KOPT-K1 (cell line): ENCODE measurements at regions not wholly inside any gene's neighbourhood (a gene's known extent, or its start where the extent isn't known, plus 50 kb on each side); places are given as distances from the start of the nearest gene placed in this dataset.

Experiments used
- H3K27ac ChIP-seq: fragments of 200-600 bp; sonication (generic); 2 replicates; pipeline ENCODE4 v1.5.1; 2016; ENCODE audit warnings: antibody characterized with exemption, mild to moderate bottlenecking, low read depth, low read length; ENCODE audit not compliant: poor library complexity, severe bottlenecking
- H3K36me3 ChIP-seq: fragments of 200-600 bp; sonication (generic); 2 replicates; pipeline ENCODE4 v1.5.1; 2017; ENCODE audit warnings: antibody characterized with exemption, mild to moderate bottlenecking, low read length, moderate library complexity; ENCODE audit not compliant: insufficient read depth
- H3K9me3 ChIP-seq: fragments of 200-600 bp; sonication (generic); 2 replicates; pipeline ENCODE4 v1.5.1; 2017; ENCODE audit warnings: antibody characterized with exemption, low read length, mild to moderate bottlenecking; ENCODE audit not compliant: insufficient read depth, poor library complexity, severe bottlenecking

GRCh38 chr4:130484826-130485225, 1388.9 kb downstream of the C4orf33 start:
- H3K9me3 ChIP-seq = no peaks in the 10 kb centered on the region
- H3K27ac ChIP-seq = no peak overlapping the region
- no peaks in the 10 kb centered on the region for H3K36me3 ChIP-seq

- Histone ChIP-seq H3K36me3 (no peaks in the 10 kb centered on the region), H3K9me3 (no peaks in the 10 kb centered on the region), H3K27ac (no peak overlapping the region)
Observed at GRCh38 chr4:130485371-130485770, 1389.4 kb downstream of the C4orf33 start.

- no peak overlapping the region for H3K27ac ChIP-seq
- H3K9me3 ChIP-seq = no peaks in the 10 kb centered on the region
- no peaks in the 10 kb centered on the region for H3K36me3 ChIP-seq
Observed at GRCh38 chr4:130486186-130486585, 1390.2 kb downstream of the C4orf33 start.

GRCh38 chr4:130486841-130487240, 1390.9 kb downstream of the C4orf33 start:
- Histone ChIP-seq H3K36me3 (no peaks in the 10 kb centered on the region), H3K9me3 (peaks cover 3% of the 10 kb centered on the region), H3K27ac (no peak overlapping the region)

- Histone ChIP-seq H3K36me3 (no peaks in the 10 kb centered on the region), H3K9me3 (no peaks in the 10 kb centered on the region), H3K27ac (no peak overlapping the region)
Observed at GRCh38 chr4:130510661-130511060, 1414.7 kb downstream of the C4orf33 start.

- Histone ChIP-seq H3K36me3 (no peaks in the 10 kb centered on the region), H3K9me3 (no peaks in the 10 kb centered on the region), H3K27ac (no peak overlapping the region)
Observed at GRCh38 chr4:130511776-130512175, 1415.8 kb downstream of the C4orf33 start.

GRCh38 chr4:130524057-130524456, 1428.1 kb downstream of the C4orf33 start:
- Histone ChIP-seq H3K36me3 (no peaks in the 10 kb centered on the region), H3K27ac (no peak overlapping the region), H3K9me3 (peaks cover 21% of the 10 kb centered on the region)

- Histone ChIP-seq H3K36me3 (no peaks in the 10 kb centered on the region), H3K27ac (no peak overlapping the region), H3K9me3 (no peaks in the 10 kb centered on the region)
Observed at GRCh38 chr4:130530505-130530904, 1434.6 kb downstream of the C4orf33 start.

- H3K36me3 ChIP-seq = no peaks in the 10 kb centered on the region
- H3K27ac ChIP-seq = no peak overlapping the region
Observed at GRCh38 chr4:130534651-130535050, 1438.7 kb downstream of the C4orf33 start.

GRCh38 chr4:130542953-130543352, 1447.0 kb downstream of the C4orf33 start:
- no peaks in the 10 kb centered on the region for H3K9me3 ChIP-seq
- H3K36me3 ChIP-seq = no peaks in the 10 kb centered on the region

More at GRCh38 chr4:130534651-130535050, 1438.7 kb downstream of the C4orf33 start:
- no peaks in the 10 kb centered on the region for H3K9me3 ChIP-seq

GRCh38 chr4:130545171-130545570, 1449.2 kb downstream of the C4orf33 start:
- H3K36me3 ChIP-seq = no peaks in the 10 kb centered on the region
- no peak overlapping the region for H3K27ac ChIP-seq
- no peaks in the 10 kb centered on the region for H3K9me3 ChIP-seq

More at GRCh38 chr4:130542953-130543352, 1447.0 kb downstream of the C4orf33 start:
- no peak overlapping the region for H3K27ac ChIP-seq

- no peaks in the 10 kb centered on the region for H3K36me3 ChIP-seq
- H3K9me3 ChIP-seq = no peaks in the 10 kb centered on the region
- H3K27ac ChIP-seq = no peak overlapping the region
Observed at GRCh38 chr4:130545596-130545995, 1449.6 kb downstream of the C4orf33 start.

- Histone ChIP-seq H3K9me3 (no peaks in the 10 kb centered on the region), H3K36me3 (no peaks in the 10 kb centered on the region), H3K27ac (no peak overlapping the region)
Observed at GRCh38 chr4:130559268-130559667, 1463.3 kb downstream of the C4orf33 start.

GRCh38 chr4:130563185-130563888, 1467.4 kb downstream of the C4orf33 start:
- Histone ChIP-seq H3K36me3 (no peaks in the 10 kb centered on the region), H3K9me3 (no peaks in the 10 kb centered on the region), H3K27ac (no peak overlapping the region)

- H3K9me3 ChIP-seq = peaks cover 6% of the 10 kb centered on the region
- no peak overlapping the region for H3K27ac ChIP-seq
- no peaks in the 10 kb centered on the region for H3K36me3 ChIP-seq
Observed at GRCh38 chr4:130563889-130564418, 1468.0 kb downstream of the C4orf33 start.

GRCh38 chr4:130568746-130569145, 1472.8 kb downstream of the C4orf33 start:
- H3K9me3 ChIP-seq = peaks cover 9% of the 10 kb centered on the region
- H3K36me3 ChIP-seq = no peaks in the 10 kb centered on the region
- no peak overlapping the region for H3K27ac ChIP-seq
